DND-41 (cell line): ENCODE measurements at regions not wholly inside any gene's neighbourhood (a gene's known extent, or its start where the extent isn't known, plus 50 kb on each side); places are given as distances from the start of the nearest gene placed in this dataset.

Source experiments
- ATAC-seq: fragments of 200-7000 bp; cut with Tn5 transposase; 3 replicates; pipeline ENCODE4 v1.9.1; 2021; ENCODE audit warnings: low read depth; ENCODE audit not compliant: insufficient read depth
- DNase-seq: peaks from one replicate; pipeline ENCODE4 v3.0.0-alpha.2; 2020
- H2AFZ ChIP-seq: 2 replicates; pipeline ENCODE4 v1.6.0; 2012; ENCODE audit warnings: low read depth, low read length
- H3K27ac ChIP-seq: 2 replicates; pipeline ENCODE4 v1.5.1; 2012; ENCODE audit warnings: low read length, inconsistent platforms
- H3K27me3 ChIP-seq: fragments of 200-600 bp; sonication (generic); 2 replicates; pipeline ENCODE4 v1.6.0; 2012; ENCODE audit warnings: low read length, mild to moderate bottlenecking, inconsistent platforms; ENCODE audit not compliant: insufficient read depth, poor library complexity
- H3K36me3 ChIP-seq: 2 replicates; pipeline ENCODE4 v1.5.1; 2012; ENCODE audit warnings: low read length, inconsistent platforms; ENCODE audit not compliant: insufficient read depth
- H3K4me1 ChIP-seq: 2 replicates; pipeline ENCODE4 v1.5.1; 2012; ENCODE audit warnings: mild to moderate bottlenecking, low read length; ENCODE audit not compliant: insufficient read depth
- H3K4me2 ChIP-seq: 2 replicates; pipeline ENCODE4 v1.6.0; 2012; ENCODE audit warnings: mild to moderate bottlenecking, moderate library complexity, low read length, inconsistent platforms; ENCODE audit not compliant: insufficient read depth
- H3K4me3 ChIP-seq, 2 experiments: fragments of 200-600 bp in 1 of 2; shearing (Covaris generic) in 1 of 2; 2 replicates each; pipeline ENCODE4 v1.5.1; 2012 to 2016; ENCODE audit warnings: inconsistent platforms in 2 of 2, low read length in 2 of 2, mild to moderate bottlenecking in 2 of 2, low read depth in 1 of 2, moderate library complexity in 1 of 2
- H3K79me2 ChIP-seq: 2 replicates; pipeline ENCODE4 v1.6.0; 2012; ENCODE audit warnings: low read length, inconsistent platforms; ENCODE audit not compliant: insufficient read depth
- H3K9ac ChIP-seq: 2 replicates; pipeline ENCODE4 v1.6.0; 2012; ENCODE audit warnings: low read depth, mild to moderate bottlenecking, inconsistent platforms, low read length, moderate library complexity
- H3K9me3 ChIP-seq: 2 replicates; pipeline ENCODE4 v1.5.1; 2012; ENCODE audit warnings: low read length, moderate library complexity, mild to moderate bottlenecking, inconsistent platforms; ENCODE audit not compliant: insufficient read depth, severe bottlenecking
- H4K20me1 ChIP-seq: 2 replicates; pipeline ENCODE4 v1.6.0; 2012; ENCODE audit warnings: low read length; ENCODE audit not compliant: insufficient read depth
- EZH2 ChIP-seq: IDR thresholded peaks from 3 replicates; pipeline ENCODE4 v1.6.1; 2012; ENCODE audit warnings: borderline replicate concordance, low read depth, mild to moderate bottlenecking, moderate library complexity, low read length, inconsistent platforms; ENCODE audit not compliant: severe bottlenecking
- TF ChIP-seq, protein P1 (sequence below): IDR thresholded peaks from 2 replicates; pipeline ENCODE4 v1.5.1; 2012; ENCODE audit warnings: borderline replicate concordance, low read length, moderate library complexity, mild to moderate bottlenecking; ENCODE audit not compliant: poor library complexity, severe bottlenecking; ENCODE audit errors: extremely low read depth

DNA sequence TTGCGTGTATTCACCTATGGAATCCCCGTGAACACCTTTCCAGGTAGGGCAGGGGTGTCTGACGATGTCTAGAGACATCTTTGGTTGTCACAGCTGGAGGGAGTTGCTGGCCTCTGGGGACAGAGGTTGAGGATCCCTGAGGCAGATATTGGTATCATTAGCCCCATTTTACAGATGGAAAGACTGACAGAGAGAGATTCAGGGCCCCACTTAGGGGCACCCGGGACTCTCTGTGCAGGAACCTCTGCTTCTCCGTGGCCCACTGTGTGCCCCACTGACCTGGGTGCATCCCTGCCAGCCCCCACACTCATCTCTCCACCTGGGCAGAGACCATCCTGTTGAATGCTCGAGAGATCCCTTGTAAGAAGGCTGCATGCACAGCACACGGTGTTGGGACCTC is 111.2 kb downstream of the EDN3 start:
- H3K4me1 ChIP-seq, result no peaks in the 10 kb centered on the region
- H3K9ac ChIP-seq, result no peak overlapping the region
- DNase-seq (no peak), ATAC-seq (no peak)
- no peaks in the 10 kb centered on the region for H3K36me3 ChIP-seq
- H3K79me2 ChIP-seq, result no peaks in the 10 kb centered on the region
- no peak for TF ChIP-seq EZH2
- TF ChIP-seq, protein P1, sequence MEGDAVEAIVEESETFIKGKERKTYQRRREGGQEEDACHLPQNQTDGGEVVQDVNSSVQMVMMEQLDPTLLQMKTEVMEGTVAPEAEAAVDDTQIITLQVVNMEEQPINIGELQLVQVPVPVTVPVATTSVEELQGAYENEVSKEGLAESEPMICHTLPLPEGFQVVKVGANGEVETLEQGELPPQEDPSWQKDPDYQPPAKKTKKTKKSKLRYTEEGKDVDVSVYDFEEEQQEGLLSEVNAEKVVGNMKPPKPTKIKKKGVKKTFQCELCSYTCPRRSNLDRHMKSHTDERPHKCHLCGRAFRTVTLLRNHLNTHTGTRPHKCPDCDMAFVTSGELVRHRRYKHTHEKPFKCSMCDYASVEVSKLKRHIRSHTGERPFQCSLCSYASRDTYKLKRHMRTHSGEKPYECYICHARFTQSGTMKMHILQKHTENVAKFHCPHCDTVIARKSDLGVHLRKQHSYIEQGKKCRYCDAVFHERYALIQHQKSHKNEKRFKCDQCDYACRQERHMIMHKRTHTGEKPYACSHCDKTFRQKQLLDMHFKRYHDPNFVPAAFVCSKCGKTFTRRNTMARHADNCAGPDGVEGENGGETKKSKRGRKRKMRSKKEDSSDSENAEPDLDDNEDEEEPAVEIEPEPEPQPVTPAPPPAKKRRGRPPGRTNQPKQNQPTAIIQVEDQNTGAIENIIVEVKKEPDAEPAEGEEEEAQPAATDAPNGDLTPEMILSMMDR, result no peak
- no peaks in the 10 kb centered on the region for H3K9me3 ChIP-seq
- H3K27me3 ChIP-seq, result peaks cover 16% of the 10 kb centered on the region
- no peak overlapping the region for H2AFZ ChIP-seq
- H3K4me3 ChIP-seq, result no peak overlapping the region
- H3K27ac ChIP-seq, result no peak overlapping the region
- no peaks in the 10 kb centered on the region; the same call in 1 of the 2 replicates for H4K20me1 ChIP-seq
- H3K4me2 ChIP-seq, result no peak overlapping the region

DNA sequence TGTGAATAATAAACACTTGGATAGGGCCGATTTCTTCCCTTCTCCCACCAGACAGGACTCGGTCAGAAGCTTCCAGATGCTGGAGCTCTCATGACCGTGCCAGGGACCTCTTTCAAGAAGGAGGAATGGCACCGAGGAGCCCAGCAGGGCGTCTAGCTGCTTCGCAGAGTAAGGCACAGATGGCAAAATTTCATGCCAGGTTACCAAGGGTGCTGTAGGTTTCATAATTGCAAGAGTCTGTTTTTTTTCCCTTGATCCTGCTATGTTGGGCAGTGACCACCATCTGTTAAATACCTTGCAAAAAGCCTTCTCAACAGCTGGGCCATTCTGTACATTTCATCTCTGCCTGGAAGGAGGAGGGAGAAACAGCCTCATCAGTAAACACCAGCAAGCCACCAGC is 111.8 kb downstream of the EDN3 start:
- no peak for TF ChIP-seq EZH2
- TF ChIP-seq, protein P1, result no peak
- H3K4me3 ChIP-seq, result no peak overlapping the region
- H4K20me1 ChIP-seq, result no peaks in the 10 kb centered on the region; the same call in 1 of the 2 replicates
- H3K36me3 ChIP-seq, result no peaks in the 10 kb centered on the region
- no peaks in the 10 kb centered on the region for H3K4me1 ChIP-seq
- H3K4me2 ChIP-seq, result no peak overlapping the region
- no peak for ATAC-seq
- H3K27ac ChIP-seq, result no peak overlapping the region
- H2AFZ ChIP-seq, result no peak overlapping the region
- H3K9me3 ChIP-seq, result no peaks in the 10 kb centered on the region
- H3K79me2 ChIP-seq, result no peaks in the 10 kb centered on the region
- no peak overlapping the region for H3K9ac ChIP-seq
- no peak for DNase-seq
- peaks cover 11% of the 10 kb centered on the region for H3K27me3 ChIP-seq

GRCh38 chr20:59412875-59413284 is 112.5 kb downstream of the EDN3 start:
- TF ChIP-seq EZH2, result no peak
- TF ChIP-seq, protein P1, result peak; percentile 41
- Histone ChIP-seq H2AFZ (no peak overlapping the region), H3K36me3 (no peaks in the 10 kb centered on the region), H3K27me3 (peaks cover 13% of the 10 kb centered on the region), H3K9me3 (no peaks in the 10 kb centered on the region), H4K20me1 (no peaks in the 10 kb centered on the region; the same call in 1 of the 2 replicates), H3K4me2 (no peak overlapping the region), H3K79me2 (no peaks in the 10 kb centered on the region), H3K27ac (no peak overlapping the region), H3K9ac (no peak overlapping the region), H3K4me3 (no peak overlapping the region), H3K4me1 (no peaks in the 10 kb centered on the region)
- ATAC-seq (no peak), DNase-seq (no peak)
